SK-N-SH (cell line): ENCODE measurements at regions not wholly inside any gene's neighbourhood (a gene's known extent, or its start where the extent isn't known, plus 50 kb on each side); places are given as distances from the start of the nearest gene placed in this dataset.

Experiments
- CHD2 ChIP-seq: fragments of 150-350 bp; IDR thresholded peaks from 2 replicates; pipeline ENCODE4 v1.6.1; 2018; ENCODE audit warnings: low read length; ENCODE audit not compliant: partially characterized antibody
- CTCF ChIP-seq: fragments of 200-600 bp; sonication (generic); IDR thresholded peaks from 2 replicates; pipeline ENCODE4 v1.6.1; 2017; ENCODE audit warnings: antibody characterized with exemption, mild to moderate bottlenecking, moderate library complexity
- EP300 ChIP-seq, 2 experiments: IDR thresholded peaks; 2 replicates each; pipeline versions ENCODE4 v1.4.0 to v1.6.1; 2012; ENCODE audit warnings: borderline replicate concordance in 1 of 2, low read depth in 1 of 2, low read length in 1 of 2
- EZH2phosphoT487 ChIP-seq: fragments of 200-600 bp; sonication (generic); IDR thresholded peaks from 2 replicates; pipeline ENCODE4 v1.6.1; 2017; ENCODE audit warnings: low read depth, mixed run types, mild to moderate bottlenecking, antibody characterized with exemption, moderate library complexity, borderline replicate concordance
- GABPA ChIP-seq: IDR thresholded peaks from 2 replicates; pipeline ENCODE4 v1.4.0; 2012; ENCODE audit warnings: low read depth, mild to moderate bottlenecking
- GATA2 ChIP-seq: sonication (generic); formaldehyde crosslinking; IDR thresholded peaks from 2 replicates; pipeline ENCODE4 v1.5.0; 2020; ENCODE audit warnings: mild to moderate bottlenecking, missing genetic modification reagents
- RAD21 ChIP-seq: IDR thresholded peaks from 2 replicates; pipeline ENCODE4 v1.6.1; 2012; ENCODE audit warnings: mild to moderate bottlenecking, low read length
- REST ChIP-seq: IDR thresholded peaks from 2 replicates; pipeline ENCODE4 v1.6.1; 2012; ENCODE audit warnings: mild to moderate bottlenecking, low read depth, low read length, moderate library complexity
- RFX5 ChIP-seq: IDR thresholded peaks from 2 replicates; pipeline ENCODE4 v1.6.1; 2012; ENCODE audit warnings: mild to moderate bottlenecking, improper control_type of control experiment, low read length
- TCF12 ChIP-seq: IDR thresholded peaks from 2 replicates; pipeline ENCODE4 v1.4.0; 2012
- TF ChIP-seq, protein P1 (sequence below): IDR thresholded peaks from 2 replicates; pipeline ENCODE4 v1.4.0; 2012; ENCODE audit warnings: low read depth, borderline replicate concordance
- TF ChIP-seq, protein P2 (sequence below): IDR thresholded peaks from 2 replicates; pipeline ENCODE4 v1.4.0; 2012; ENCODE audit warnings: low read depth

DNA sequence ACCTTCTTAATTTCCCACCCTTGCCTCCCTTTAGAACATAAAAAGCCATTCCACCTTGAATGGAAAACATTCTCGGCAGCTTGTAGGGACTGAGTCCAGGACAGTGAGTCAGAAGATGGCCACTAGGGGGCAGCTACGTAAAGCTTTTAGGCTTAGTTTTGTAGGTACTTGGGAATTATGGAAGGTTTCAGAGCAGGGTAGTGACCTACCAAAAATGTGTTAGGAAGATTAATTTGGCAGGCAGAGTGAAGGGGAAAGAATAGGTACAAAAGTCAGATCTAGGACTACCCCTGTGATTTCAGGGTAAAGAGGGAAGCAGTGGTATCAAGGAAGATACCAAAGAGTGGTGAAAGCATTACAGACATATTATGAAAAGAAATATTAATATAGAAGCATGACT, 198.4 kb downstream of the NDFIP2 start:
- TF ChIP-seq CTCF (peak; percentile 80), RFX5 (no peak), TCF12 (no peak), GATA2 (CRISPR knock-in tag) (no peak), EZH2phosphoT487 (no peak), CHD2 (no peak), GABPA (no peak), EP300 (IDR thresholded peaks at IDR 0.05; ENCODE audit: borderline replicate concordance in 1 of 2, low read depth in 1 of 2, low read length in 1 of 2) (peak in 1 of 2 experiments; percentile 47; a peak in 1 of 4 replicates), REST (no peak), RAD21 (peak; percentile 88)
- TF ChIP-seq, protein P1, sequence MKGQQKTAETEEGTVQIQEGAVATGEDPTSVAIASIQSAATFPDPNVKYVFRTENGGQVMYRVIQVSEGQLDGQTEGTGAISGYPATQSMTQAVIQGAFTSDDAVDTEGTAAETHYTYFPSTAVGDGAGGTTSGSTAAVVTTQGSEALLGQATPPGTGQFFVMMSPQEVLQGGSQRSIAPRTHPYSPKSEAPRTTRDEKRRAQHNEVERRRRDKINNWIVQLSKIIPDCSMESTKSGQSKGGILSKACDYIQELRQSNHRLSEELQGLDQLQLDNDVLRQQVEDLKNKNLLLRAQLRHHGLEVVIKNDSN = no peak
- TF ChIP-seq, protein P2, sequence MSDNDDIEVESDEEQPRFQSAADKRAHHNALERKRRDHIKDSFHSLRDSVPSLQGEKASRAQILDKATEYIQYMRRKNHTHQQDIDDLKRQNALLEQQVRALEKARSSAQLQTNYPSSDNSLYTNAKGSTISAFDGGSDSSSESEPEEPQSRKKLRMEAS = 0 out of 2 replicates have a peak, but pooled peaks have one; percentile 14
